ENCODE measurements at regions not wholly inside any gene's neighbourhood (a gene's known extent, or its start where the extent isn't known, plus 50 kb on each side); places are given as distances from the start of the nearest gene placed in this dataset.

GRCh38 chr3:124320976-124321375 is 329.1 kb upstream of the ROPN1 start:
- H3K4me3 ChIP-seq (ENCODE audit: low read depth in 1 of 3, low read length in 3 of 3): no peak overlapping the region
- H3K9me3 ChIP-seq (ENCODE audit: control insufficient read depth in 4 of 4, low read length in 3 of 4): no peaks in the 10 kb centered on the region
- no peak for DNase-seq (ENCODE audit: low spot score)
- no peaks in the 10 kb centered on the region for H3K4me1 ChIP-seq (ENCODE audit: control insufficient read depth in 4 of 4, insufficient read depth in 4 of 4, low read length in 3 of 4)
- TF ChIP-seq, protein P1, sequence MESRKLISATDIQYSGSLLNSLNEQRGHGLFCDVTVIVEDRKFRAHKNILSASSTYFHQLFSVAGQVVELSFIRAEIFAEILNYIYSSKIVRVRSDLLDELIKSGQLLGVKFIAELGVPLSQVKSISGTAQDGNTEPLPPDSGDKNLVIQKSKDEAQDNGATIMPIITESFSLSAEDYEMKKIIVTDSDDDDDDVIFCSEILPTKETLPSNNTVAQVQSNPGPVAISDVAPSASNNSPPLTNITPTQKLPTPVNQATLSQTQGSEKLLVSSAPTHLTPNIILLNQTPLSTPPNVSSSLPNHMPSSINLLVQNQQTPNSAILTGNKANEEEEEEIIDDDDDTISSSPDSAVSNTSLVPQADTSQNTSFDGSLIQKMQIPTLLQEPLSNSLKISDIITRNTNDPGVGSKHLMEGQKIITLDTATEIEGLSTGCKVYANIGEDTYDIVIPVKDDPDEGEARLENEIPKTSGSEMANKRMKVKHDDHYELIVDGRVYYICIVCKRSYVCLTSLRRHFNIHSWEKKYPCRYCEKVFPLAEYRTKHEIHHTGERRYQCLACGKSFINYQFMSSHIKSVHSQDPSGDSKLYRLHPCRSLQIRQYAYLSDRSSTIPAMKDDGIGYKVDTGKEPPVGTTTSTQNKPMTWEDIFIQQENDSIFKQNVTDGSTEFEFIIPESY (IDR thresholded peaks at IDR 0.05): no peak
- no peak for TF ChIP-seq RAD21 (IDR thresholded peaks at IDR 0.05)
- TF ChIP-seq, protein P2, sequence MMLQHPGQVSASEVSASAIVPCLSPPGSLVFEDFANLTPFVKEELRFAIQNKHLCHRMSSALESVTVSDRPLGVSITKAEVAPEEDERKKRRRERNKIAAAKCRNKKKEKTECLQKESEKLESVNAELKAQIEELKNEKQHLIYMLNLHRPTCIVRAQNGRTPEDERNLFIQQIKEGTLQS (IDR thresholded peaks at IDR 0.05): no peak
- no peak for TF ChIP-seq FOXA1 (IDR thresholded peaks at IDR 0.05)
- TF ChIP-seq, protein P3, sequence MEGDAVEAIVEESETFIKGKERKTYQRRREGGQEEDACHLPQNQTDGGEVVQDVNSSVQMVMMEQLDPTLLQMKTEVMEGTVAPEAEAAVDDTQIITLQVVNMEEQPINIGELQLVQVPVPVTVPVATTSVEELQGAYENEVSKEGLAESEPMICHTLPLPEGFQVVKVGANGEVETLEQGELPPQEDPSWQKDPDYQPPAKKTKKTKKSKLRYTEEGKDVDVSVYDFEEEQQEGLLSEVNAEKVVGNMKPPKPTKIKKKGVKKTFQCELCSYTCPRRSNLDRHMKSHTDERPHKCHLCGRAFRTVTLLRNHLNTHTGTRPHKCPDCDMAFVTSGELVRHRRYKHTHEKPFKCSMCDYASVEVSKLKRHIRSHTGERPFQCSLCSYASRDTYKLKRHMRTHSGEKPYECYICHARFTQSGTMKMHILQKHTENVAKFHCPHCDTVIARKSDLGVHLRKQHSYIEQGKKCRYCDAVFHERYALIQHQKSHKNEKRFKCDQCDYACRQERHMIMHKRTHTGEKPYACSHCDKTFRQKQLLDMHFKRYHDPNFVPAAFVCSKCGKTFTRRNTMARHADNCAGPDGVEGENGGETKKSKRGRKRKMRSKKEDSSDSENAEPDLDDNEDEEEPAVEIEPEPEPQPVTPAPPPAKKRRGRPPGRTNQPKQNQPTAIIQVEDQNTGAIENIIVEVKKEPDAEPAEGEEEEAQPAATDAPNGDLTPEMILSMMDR (IDR thresholded peaks at IDR 0.05; ENCODE audit: low read depth, low read length, missing input control): no peak
- no peak for TF ChIP-seq RXRA (IDR thresholded peaks at IDR 0.05)
- no peak overlapping the region for H3K27ac ChIP-seq (ENCODE audit: low read depth in 1 of 2, low read length in 2 of 2)
- H3K36me3 ChIP-seq (ENCODE audit: control insufficient read depth in 4 of 4, insufficient read depth in 3 of 4, low read depth in 1 of 4, low read length in 3 of 4): no peaks in the 10 kb centered on the region
- no peaks in the 10 kb centered on the region for H3K27me3 ChIP-seq (ENCODE audit: control insufficient read depth in 4 of 4, insufficient read depth in 4 of 4, low read length in 3 of 4)
- no peak overlapping the region for H3K9ac ChIP-seq (ENCODE audit: low read depth in 1 of 2, low read length in 2 of 2)

- no peak overlapping the region for H3K4me3 ChIP-seq (ENCODE audit: low read depth in 1 of 3, low read length in 3 of 3)
- 77% methylated on average over 3 of the region's 3 CpGs for WGBS
- H3K9me3 ChIP-seq (ENCODE audit: control insufficient read depth in 4 of 4, low read length in 3 of 4): no peaks in the 10 kb centered on the region
- DNase-seq (ENCODE audit: low spot score): no peak
- no peaks in the 10 kb centered on the region for H3K27me3 ChIP-seq (ENCODE audit: control insufficient read depth in 4 of 4, insufficient read depth in 4 of 4, low read length in 3 of 4)
- H3K27ac ChIP-seq (ENCODE audit: low read depth in 1 of 2, low read length in 2 of 2): no peak overlapping the region
- no peaks in the 10 kb centered on the region for H3K4me1 ChIP-seq (ENCODE audit: control insufficient read depth in 4 of 4, insufficient read depth in 4 of 4, low read length in 3 of 4)
- no peak overlapping the region for H3K9ac ChIP-seq (ENCODE audit: low read depth in 1 of 2, low read length in 2 of 2)
- no peaks in the 10 kb centered on the region for H3K36me3 ChIP-seq (ENCODE audit: control insufficient read depth in 4 of 4, insufficient read depth in 3 of 4, low read depth in 1 of 4, low read length in 3 of 4)
- TF ChIP-seq, protein P2 (IDR thresholded peaks at IDR 0.05): no peak
- no peak for TF ChIP-seq RAD21 (IDR thresholded peaks at IDR 0.05)
- no peak for TF ChIP-seq FOXA2 (IDR thresholded peaks at IDR 0.05)
- TF ChIP-seq TAF1 (conservative IDR thresholded peaks at IDR 0.05): no peak
- TF ChIP-seq JUND (IDR thresholded peaks at IDR 0.05): no peak
- TF ChIP-seq GABPA (IDR thresholded peaks at IDR 0.05 in 1 of 2, conservative IDR thresholded peaks at IDR 0.05 in 1 of 2): no peak
- TF ChIP-seq, protein P1 (IDR thresholded peaks at IDR 0.05): no peak
- TF ChIP-seq FOXA1 (IDR thresholded peaks at IDR 0.05): no peak
- TF ChIP-seq YY1 (IDR thresholded peaks at IDR 0.05): no peak
- TF ChIP-seq, protein P3 (IDR thresholded peaks at IDR 0.05; ENCODE audit: low read depth, low read length, missing input control): no peak
- no peak for TF ChIP-seq EGR1 (IDR thresholded peaks at IDR 0.05; ENCODE audit: low read depth in 2 of 2)
- TF ChIP-seq, protein P4, sequence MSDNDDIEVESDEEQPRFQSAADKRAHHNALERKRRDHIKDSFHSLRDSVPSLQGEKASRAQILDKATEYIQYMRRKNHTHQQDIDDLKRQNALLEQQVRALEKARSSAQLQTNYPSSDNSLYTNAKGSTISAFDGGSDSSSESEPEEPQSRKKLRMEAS (IDR thresholded peaks at IDR 0.05): no peak
- TF ChIP-seq NR2F2 (IDR thresholded peaks at IDR 0.05): no peak
- TF ChIP-seq SP1 (IDR thresholded peaks at IDR 0.05): no peak
- no peak for TF ChIP-seq HNF4A (conservative IDR thresholded peaks at IDR 0.05)
- no peak for TF ChIP-seq HNF4G (IDR thresholded peaks at IDR 0.05)
- TF ChIP-seq, protein P5, sequence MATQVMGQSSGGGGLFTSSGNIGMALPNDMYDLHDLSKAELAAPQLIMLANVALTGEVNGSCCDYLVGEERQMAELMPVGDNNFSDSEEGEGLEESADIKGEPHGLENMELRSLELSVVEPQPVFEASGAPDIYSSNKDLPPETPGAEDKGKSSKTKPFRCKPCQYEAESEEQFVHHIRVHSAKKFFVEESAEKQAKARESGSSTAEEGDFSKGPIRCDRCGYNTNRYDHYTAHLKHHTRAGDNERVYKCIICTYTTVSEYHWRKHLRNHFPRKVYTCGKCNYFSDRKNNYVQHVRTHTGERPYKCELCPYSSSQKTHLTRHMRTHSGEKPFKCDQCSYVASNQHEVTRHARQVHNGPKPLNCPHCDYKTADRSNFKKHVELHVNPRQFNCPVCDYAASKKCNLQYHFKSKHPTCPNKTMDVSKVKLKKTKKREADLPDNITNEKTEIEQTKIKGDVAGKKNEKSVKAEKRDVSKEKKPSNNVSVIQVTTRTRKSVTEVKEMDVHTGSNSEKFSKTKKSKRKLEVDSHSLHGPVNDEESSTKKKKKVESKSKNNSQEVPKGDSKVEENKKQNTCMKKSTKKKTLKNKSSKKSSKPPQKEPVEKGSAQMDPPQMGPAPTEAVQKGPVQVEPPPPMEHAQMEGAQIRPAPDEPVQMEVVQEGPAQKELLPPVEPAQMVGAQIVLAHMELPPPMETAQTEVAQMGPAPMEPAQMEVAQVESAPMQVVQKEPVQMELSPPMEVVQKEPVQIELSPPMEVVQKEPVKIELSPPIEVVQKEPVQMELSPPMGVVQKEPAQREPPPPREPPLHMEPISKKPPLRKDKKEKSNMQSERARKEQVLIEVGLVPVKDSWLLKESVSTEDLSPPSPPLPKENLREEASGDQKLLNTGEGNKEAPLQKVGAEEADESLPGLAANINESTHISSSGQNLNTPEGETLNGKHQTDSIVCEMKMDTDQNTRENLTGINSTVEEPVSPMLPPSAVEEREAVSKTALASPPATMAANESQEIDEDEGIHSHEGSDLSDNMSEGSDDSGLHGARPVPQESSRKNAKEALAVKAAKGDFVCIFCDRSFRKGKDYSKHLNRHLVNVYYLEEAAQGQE (IDR thresholded peaks at IDR 0.05): no peak
- no peak for TF ChIP-seq RXRA (IDR thresholded peaks at IDR 0.05)
These were observed 330.5 kb upstream of the ROPN1 start for GRCh38 chr3:124322309-124322880.

Data from liver (tissue), 8 donors.